DND-41 (cell line): ENCODE measurements at regions not wholly inside any gene's neighbourhood (a gene's known extent, or its start where the extent isn't known, plus 50 kb on each side); places are given as distances from the start of the nearest gene placed in this dataset.

ENCODE experiments used
- CTCF ChIP-seq: IDR thresholded peaks from 2 replicates; pipeline ENCODE4 v1.5.1; 2012; ENCODE audit warnings: borderline replicate concordance, low read length, moderate library complexity, mild to moderate bottlenecking; ENCODE audit not compliant: poor library complexity, severe bottlenecking; ENCODE audit errors: extremely low read depth
- EZH2 ChIP-seq: IDR thresholded peaks from 3 replicates; pipeline ENCODE4 v1.6.1; 2012; ENCODE audit warnings: borderline replicate concordance, low read depth, mild to moderate bottlenecking, moderate library complexity, low read length, inconsistent platforms; ENCODE audit not compliant: severe bottlenecking

- TF ChIP-seq CTCF: no peak
- TF ChIP-seq EZH2: no peak
Observed at GRCh38 chr7:38013246-38013645, 92.8 kb downstream of the EPDR1 start.
